A673 (cell line): ENCODE measurements at regions not wholly inside any gene's neighbourhood (a gene's known extent, or its start where the extent isn't known, plus 50 kb on each side); places are given as distances from the start of the nearest gene placed in this dataset.

Experiments used
- BruUV-seq: library from RNA; stranded (reverse); fragments of 400-500 nt; replicated peaks from 2 replicates; lab custom pipeline; 2021; lab: Mats Ljungman, UMichigan
- CTCF ChIA-PET: fragments of 300-600 bp; sonication (Branson Sonifier 250); formaldehyde crosslinking; loops from one replicate; lab custom pipeline; 2022; ENCODE audit warnings: antibody characterized with exemption; lab: Charles Lee
- POLR2A ChIA-PET: fragments of 300-600 bp; sonication (Branson Sonifier 250); formaldehyde crosslinking; loops from one replicate; lab custom pipeline; 2022; ENCODE audit warnings: antibody characterized with exemption; ENCODE audit not compliant: low non-redundant PET; lab: Charles Lee
- DNase-seq: peaks from one replicate; pipeline ENCODE4 v3.0.0-alpha.2; 2015; ENCODE audit warnings: low spot score
- H3K27ac ChIP-seq: fragments of 200-600 bp; sonication (generic); 2 replicates; pipeline ENCODE4 v1.5.1; 2016; ENCODE audit warnings: mixed run types, low read depth, mild to moderate bottlenecking, mixed read lengths, antibody characterized with exemption, low read length; ENCODE audit not compliant: poor library complexity, severe bottlenecking
- H3K27me3 ChIP-seq: fragments of 200-600 bp; sonication (generic); replicated peaks from 2 replicates; pipeline ENCODE4 v1.6.1; 2017; ENCODE audit warnings: mixed run types, low read depth, mild to moderate bottlenecking, mixed read lengths, antibody characterized with exemption, low read length; ENCODE audit not compliant: insufficient read depth, poor library complexity
- H3K36me3 ChIP-seq: fragments of 200-600 bp; sonication (generic); 2 replicates; pipeline ENCODE4 v1.6.1; 2016; ENCODE audit warnings: mixed run types, mild to moderate bottlenecking, mixed read lengths, antibody characterized with exemption, low read length; ENCODE audit not compliant: insufficient read depth, poor library complexity, severe bottlenecking
- H3K4me1 ChIP-seq: fragments of 200-600 bp; sonication (generic); 2 replicates; pipeline ENCODE4 v1.6.1; 2017; ENCODE audit warnings: mixed run types, mild to moderate bottlenecking, mixed read lengths, antibody characterized with exemption, low read length; ENCODE audit not compliant: insufficient read depth, poor library complexity, severe bottlenecking
- H3K4me3 ChIP-seq: fragments of 200-600 bp; sonication (generic); 2 replicates; pipeline ENCODE4 v1.5.1; 2016; ENCODE audit warnings: low read depth, mixed run types, mild to moderate bottlenecking, mixed read lengths, low read length; ENCODE audit not compliant: poor library complexity, severe bottlenecking
- H3K9me3 ChIP-seq: fragments of 200-600 bp; sonication (generic); 2 replicates; pipeline ENCODE4 v1.6.1; 2016; ENCODE audit warnings: mixed run types, low read depth, mild to moderate bottlenecking, mixed read lengths, antibody characterized with exemption, low read length; ENCODE audit not compliant: poor library complexity, severe bottlenecking
- CTCF ChIP-seq: fragments of 300-800, 200-600 bp; sonication (generic); conservative IDR thresholded peaks from 2 replicates; pipeline ENCODE4 v1.5.1; 2017; ENCODE audit warnings: low read depth, mild to moderate bottlenecking, antibody characterized with exemption, low read length, moderate library complexity, mixed read lengths
- EZH2 ChIP-seq: fragments of 200-600 bp; sonication (generic); IDR thresholded peaks from 2 replicates; pipeline ENCODE4 v1.6.1; 2017; ENCODE audit warnings: borderline replicate concordance, low read depth, mild to moderate bottlenecking, mixed read lengths, antibody characterized with exemption, low read length; ENCODE audit not compliant: poor library complexity, severe bottlenecking
- intact Hi-C: fragments of 100-400 bp; cut with micrococcal nuclease; formaldehyde crosslinking; loops from one replicate; pipeline ENCODE4 v1.10.0; 2022; ENCODE audit not compliant: unreplicated experiment

- Histone ChIP-seq H3K27me3 (no peaks in the 10 kb centered on the region), H3K27ac (no peak overlapping the region), H3K36me3 (no peaks in the 10 kb centered on the region), H3K4me1 (no peaks in the 10 kb centered on the region), H3K9me3 (no peaks in the 10 kb centered on the region), H3K4me3 (no peak overlapping the region)
- CTCF ChIA-PET, result no interaction called here
- BruUV-seq, result no TSS peak
- no peak for TF ChIP-seq CTCF
- no peak for TF ChIP-seq EZH2
- POLR2A ChIA-PET, result no interaction called here
- no peak for DNase-seq
- intact Hi-C loops, result loop anchor here (10.0 kb wide), 1 partner anchor 46 kb away; no protein-coding TSS in a partner anchor
Observed at GRCh38 chr9:71581101-71581500, 187.2 kb downstream of the CEMIP2 start.

GRCh38 chr9:71571186-71571585 lies 197.1 kb downstream of the CEMIP2 start:
- H3K4me1 ChIP-seq, result peaks cover 7% of the 10 kb centered on the region
- H3K27me3 ChIP-seq, result no peaks in the 10 kb centered on the region

GRCh38 chr9:71567890-71568289 lies 200.4 kb downstream of the CEMIP2 start:
- H3K27ac ChIP-seq, result no peak overlapping the region
- ChIA-PET POLR2A (no interaction called here), CTCF (no interaction called here)
- intact Hi-C loops, result no loop called here
- H3K27me3 ChIP-seq, result no peaks in the 10 kb centered on the region
- BruUV-seq, result no TSS peak
- no peak overlapping the region for H3K4me3 ChIP-seq
- H3K36me3 ChIP-seq, result no peaks in the 10 kb centered on the region
- no peak for DNase-seq
- H3K4me1 ChIP-seq, result no peaks in the 10 kb centered on the region
- no peak for TF ChIP-seq EZH2
- TF ChIP-seq CTCF, result no peak
- no peaks in the 10 kb centered on the region for H3K9me3 ChIP-seq

More at GRCh38 chr9:71571186-71571585, 197.1 kb downstream of the CEMIP2 start:
- no peak overlapping the region for H3K27ac ChIP-seq
- H3K4me3 ChIP-seq, result no peak overlapping the region
- BruUV-seq, result no TSS peak
- ChIA-PET CTCF (no interaction called here), POLR2A (no interaction called here)
- H3K36me3 ChIP-seq, result no peaks in the 10 kb centered on the region
- DNase-seq, result no peak
- TF ChIP-seq EZH2 (no peak), CTCF (no peak)
- intact Hi-C loops, result no loop called here
- H3K9me3 ChIP-seq, result no peaks in the 10 kb centered on the region
